ENCODE measurements at regions not wholly inside any gene's neighbourhood (a gene's known extent, or its start where the extent isn't known, plus 50 kb on each side); places are given as distances from the start of the nearest gene placed in this dataset.

DNA sequence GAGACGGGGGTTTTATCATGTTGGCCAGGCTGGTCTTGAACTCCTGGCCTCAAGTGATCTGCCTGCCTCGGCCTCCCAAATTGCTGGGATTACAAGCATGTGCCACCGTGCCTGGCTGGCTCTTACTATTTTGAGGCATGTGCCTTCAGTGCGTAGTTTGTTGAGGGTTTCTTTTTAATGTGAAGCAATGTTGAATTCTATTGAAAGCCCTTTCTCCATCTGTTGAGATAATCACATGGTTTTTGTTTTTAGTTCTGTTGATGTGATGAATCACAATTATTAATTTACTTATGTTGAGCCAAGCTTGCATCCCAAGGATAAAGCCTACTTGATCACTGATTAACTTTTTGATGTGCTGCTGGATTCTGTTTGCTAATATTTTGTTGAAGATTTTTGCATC lies 290.9 kb downstream of the KCNRG start:
- no peak for DNase-seq
- Histone ChIP-seq H3K9me3 (no peaks in the 10 kb centered on the region), H3K4me1 (ENCODE audit: insufficient read depth) (no peaks in the 10 kb centered on the region), H3K4me3 (no peak overlapping the region), H3K36me3 (no peaks in the 10 kb centered on the region), H3K27me3 (no peaks in the 10 kb centered on the region), H3K27ac (no peak overlapping the region)
- intact Hi-C loops (cut with DNase I), result no loop called here
- TF ChIP-seq, protein P1, sequence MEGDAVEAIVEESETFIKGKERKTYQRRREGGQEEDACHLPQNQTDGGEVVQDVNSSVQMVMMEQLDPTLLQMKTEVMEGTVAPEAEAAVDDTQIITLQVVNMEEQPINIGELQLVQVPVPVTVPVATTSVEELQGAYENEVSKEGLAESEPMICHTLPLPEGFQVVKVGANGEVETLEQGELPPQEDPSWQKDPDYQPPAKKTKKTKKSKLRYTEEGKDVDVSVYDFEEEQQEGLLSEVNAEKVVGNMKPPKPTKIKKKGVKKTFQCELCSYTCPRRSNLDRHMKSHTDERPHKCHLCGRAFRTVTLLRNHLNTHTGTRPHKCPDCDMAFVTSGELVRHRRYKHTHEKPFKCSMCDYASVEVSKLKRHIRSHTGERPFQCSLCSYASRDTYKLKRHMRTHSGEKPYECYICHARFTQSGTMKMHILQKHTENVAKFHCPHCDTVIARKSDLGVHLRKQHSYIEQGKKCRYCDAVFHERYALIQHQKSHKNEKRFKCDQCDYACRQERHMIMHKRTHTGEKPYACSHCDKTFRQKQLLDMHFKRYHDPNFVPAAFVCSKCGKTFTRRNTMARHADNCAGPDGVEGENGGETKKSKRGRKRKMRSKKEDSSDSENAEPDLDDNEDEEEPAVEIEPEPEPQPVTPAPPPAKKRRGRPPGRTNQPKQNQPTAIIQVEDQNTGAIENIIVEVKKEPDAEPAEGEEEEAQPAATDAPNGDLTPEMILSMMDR (IDR thresholded peaks at IDR 0.05), result no peak
- TF ChIP-seq POLR2A (IDR thresholded peaks at IDR 0.05) (no peak), EP300 (IDR thresholded peaks at IDR 0.05) (no peak)
- 84 to 89% (median 89%) methylated on average over 4 of the region's 4 CpGs for WGBS, 3 donors

DNA sequence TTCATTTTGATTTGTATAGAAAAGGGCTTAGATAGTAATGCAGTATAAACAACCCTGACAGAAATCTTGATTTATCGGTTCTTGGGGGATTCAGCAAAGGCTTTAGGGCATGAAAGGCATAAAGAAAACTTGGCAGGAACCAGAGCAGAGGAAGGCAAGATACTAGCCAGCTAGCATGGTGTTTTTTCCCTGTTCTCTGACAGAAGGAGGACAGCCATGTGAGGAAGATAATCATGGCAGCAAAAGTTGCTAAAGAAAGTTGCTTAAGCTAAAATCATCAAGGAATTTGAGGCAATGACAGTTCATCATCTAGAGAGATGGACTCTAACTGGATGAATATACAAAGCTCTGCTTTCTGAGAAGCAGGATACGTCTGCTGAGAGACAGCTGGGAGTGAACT lies 294.1 kb downstream of the KCNRG start:
- Histone ChIP-seq H3K9me3 (no peaks in the 10 kb centered on the region), H3K27me3 (no peaks in the 10 kb centered on the region), H3K36me3 (no peaks in the 10 kb centered on the region), H3K27ac (no peak overlapping the region), H3K4me3 (no peak overlapping the region), H3K4me1 (ENCODE audit: insufficient read depth) (no peaks in the 10 kb centered on the region)
- TF ChIP-seq EP300 (IDR thresholded peaks at IDR 0.05) (no peak), POLR2A (IDR thresholded peaks at IDR 0.05) (no peak)
- TF ChIP-seq, protein P1 (IDR thresholded peaks at IDR 0.05), result no peak
- DNase-seq, result no peak
- WGBS, 3 donors, result 37 to 55% (median 39%) methylated on average over 2 of the region's 2 CpGs
- intact Hi-C loops (cut with DNase I), result no loop called here

DNA sequence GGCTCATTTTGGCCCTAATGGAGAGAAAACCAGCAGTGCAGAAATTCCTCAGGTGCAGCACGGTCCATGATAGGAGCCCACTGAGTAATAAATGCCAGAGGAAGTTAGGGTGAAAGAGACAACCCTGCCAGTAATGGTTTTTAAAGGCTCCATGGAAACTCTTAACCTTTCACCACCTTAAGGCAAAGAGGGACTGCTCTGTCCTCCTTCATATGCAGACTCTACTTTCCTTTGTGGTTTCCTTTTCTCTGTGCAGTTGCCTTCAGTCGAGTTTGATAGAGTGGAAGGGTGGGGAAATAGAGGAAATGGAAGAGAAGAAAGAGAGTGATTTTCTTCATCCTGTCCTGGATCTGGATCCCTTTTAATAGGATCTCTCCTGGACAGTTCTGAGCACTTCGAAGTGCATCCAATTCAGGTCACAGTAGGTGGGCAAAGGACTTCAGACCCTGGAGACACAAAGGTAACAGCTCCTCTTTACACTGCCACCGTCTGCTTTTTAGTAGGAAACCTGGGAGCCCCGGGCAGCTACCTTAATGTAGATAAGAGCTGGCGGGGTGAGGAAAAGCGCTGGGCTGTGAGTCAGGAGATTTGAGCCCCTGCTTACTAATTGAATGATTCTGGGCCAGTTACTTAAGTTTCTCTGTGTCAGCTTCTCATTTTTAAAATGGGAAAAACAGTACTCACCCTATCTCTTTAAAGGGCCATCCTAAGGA lies 294.8 kb downstream of the KCNRG start:
- TF ChIP-seq EP300 (IDR thresholded peaks at IDR 0.05) (no peak), POLR2A (IDR thresholded peaks at IDR 0.05) (no peak)
- TF ChIP-seq, protein P1 (IDR thresholded peaks at IDR 0.05), result no peak
- Histone ChIP-seq H3K36me3 (no peaks in the 10 kb centered on the region), H3K27ac (no peak overlapping the region), H3K9me3 (no peaks in the 10 kb centered on the region), H3K4me3 (no peak overlapping the region), H3K27me3 (no peaks in the 10 kb centered on the region), H3K4me1 (ENCODE audit: insufficient read depth) (no peaks in the 10 kb centered on the region)
- intact Hi-C loops (cut with DNase I), result loop anchor here in 1 of 4 donors (5.0 kb wide), 1 partner anchor 387 kb away; no protein-coding TSS in a partner anchor
- no peak for DNase-seq
- WGBS, 3 donors, result 51 to 61% (median 55%) methylated on average over 7 of the region's 7 CpGs

DNA sequence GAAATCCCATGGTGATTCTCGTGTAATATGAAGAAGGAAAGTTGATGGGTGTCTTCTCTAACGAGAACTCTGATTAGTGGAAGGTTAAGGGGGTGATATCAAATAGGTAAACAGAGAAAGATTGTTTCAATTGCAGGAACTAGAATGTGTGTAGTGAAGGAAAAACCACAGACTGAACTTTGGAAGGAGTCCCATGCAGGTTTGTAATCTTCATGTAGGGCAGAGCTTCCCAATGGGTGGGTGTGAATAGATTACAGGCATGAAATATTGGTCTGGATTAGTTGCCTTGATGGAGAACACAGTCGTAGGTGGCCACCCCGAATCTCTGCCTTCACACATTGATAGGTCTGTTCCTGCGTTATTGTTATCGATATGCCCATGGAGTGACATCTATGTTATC lies 295.5 kb downstream of the KCNRG start:
- H3K9me3 ChIP-seq, result no peaks in the 10 kb centered on the region
- H3K4me3 ChIP-seq, result no peak overlapping the region
- H3K4me1 ChIP-seq (ENCODE audit: insufficient read depth), result no peaks in the 10 kb centered on the region
- intact Hi-C loops (cut with DNase I), result loop anchor here in 1 of 4 donors (5.0 kb wide), 1 partner anchor 387 kb away; no protein-coding TSS in a partner anchor
- no peaks in the 10 kb centered on the region for H3K36me3 ChIP-seq
- no peak for DNase-seq
- TF ChIP-seq POLR2A (IDR thresholded peaks at IDR 0.05), result no peak
- TF ChIP-seq, protein P1 (IDR thresholded peaks at IDR 0.05), result no peak
- TF ChIP-seq EP300 (IDR thresholded peaks at IDR 0.05), result no peak
- no peaks in the 10 kb centered on the region for H3K27me3 ChIP-seq
- H3K27ac ChIP-seq, result no peak overlapping the region
- WGBS, 3 donors, result 66 to 87% (median 78%) methylated on average over 6 of the region's 6 CpGs

Measured in ovary (tissue), 7 donors.